Naive thymus-derived CD4-positive, alpha-beta T cell (primary cell): ENCODE measurements at regions not wholly inside any gene's neighbourhood (a gene's known extent, or its start where the extent isn't known, plus 50 kb on each side); places are given as distances from the start of the nearest gene placed in this dataset.

ENCODE experiments used
- ATAC-seq: fragments of 150-1000 bp; cut with Tn5 transposase; 2 replicates; pipeline ENCODE4 v1.10.0; 2021; ENCODE audit warnings: mild to moderate bottlenecking, moderate library complexity
- CTCF ChIA-PET: fragments of 350-600 bp; sonication (Branson Sonifier 250); formaldehyde crosslinking; loops from one replicate; lab custom pipeline; 2021; ENCODE audit warnings: antibody characterized with exemption; lab: Charles Lee
- POLR2A ChIA-PET: fragments of 350-600 bp; sonication (Branson Sonifier 250); formaldehyde crosslinking; loops from one replicate; lab custom pipeline; 2021; ENCODE audit warnings: antibody characterized with exemption, inconsistent platforms; lab: Charles Lee
- DNase-seq, 9 donors: peaks; one replicate each; pipeline versions ENCODE4 v3.0.0 to v3.0.0-alpha.2; 2020 to 2022; ENCODE audit warnings: mixed read lengths in 1 of 9
- H3K27ac ChIP-seq: one replicate; pipeline ENCODE4 v1.7.0; 2013; ENCODE audit warnings: mild to moderate bottlenecking, low read depth, low read length, moderate library complexity
- H3K27me3 ChIP-seq, 2 donors: one replicate each; pipeline ENCODE4 v1.7.0; 2013; ENCODE audit warnings: low read length in 2 of 2, mild to moderate bottlenecking in 2 of 2, moderate library complexity in 2 of 2; ENCODE audit not compliant: control insufficient read depth in 2 of 2, insufficient read depth in 2 of 2
- H3K36me3 ChIP-seq, 3 experiments: 1 replicate in 2 of 3; 2 replicates in 1 of 3; pipeline ENCODE4 v1.7.0; 2013; ENCODE audit warnings: low read length in 3 of 3, mild to moderate bottlenecking in 3 of 3, moderate library complexity in 1 of 3; ENCODE audit not compliant: insufficient read depth in 3 of 3, control insufficient read depth in 2 of 3
- H3K4me1 ChIP-seq, 2 donors: one replicate each; pipeline ENCODE4 v1.7.0; 2013; ENCODE audit warnings: low read length in 2 of 2, mild to moderate bottlenecking in 2 of 2, moderate library complexity in 1 of 2; ENCODE audit not compliant: control insufficient read depth in 2 of 2, insufficient read depth in 2 of 2
- H3K4me3 ChIP-seq: 2 replicates; pipeline ENCODE4 v1.7.0; 2013; ENCODE audit warnings: mild to moderate bottlenecking, low read length
- H3K9me3 ChIP-seq, 3 experiments: 1 replicate in 2 of 3; 2 replicates in 1 of 3; pipeline ENCODE4 v1.7.0; 2013; ENCODE audit warnings: low read length in 3 of 3; ENCODE audit not compliant: control insufficient read depth in 2 of 3
- H3K27ac Mint-ChIP-seq, 9 donors: one replicate each; pipeline ENCODE4 v1.8.0; 2020 to 2022; ENCODE audit warnings: mixed read lengths in 9 of 9, mild to moderate bottlenecking in 8 of 9, moderate library complexity in 5 of 9, inconsistent platforms in 2 of 9
- H3K27me3 Mint-ChIP-seq, 5 donors: one replicate each; pipeline ENCODE4 v1.8.0; 2021 to 2022; ENCODE audit warnings: mixed read lengths in 5 of 5, mild to moderate bottlenecking in 1 of 5
- H3K36me3 Mint-ChIP-seq, 5 donors: one replicate each; pipeline ENCODE4 v1.8.0; 2020 to 2022; ENCODE audit warnings: mixed read lengths in 5 of 5, mild to moderate bottlenecking in 3 of 5, inconsistent platforms in 1 of 5
- H3K4me1 Mint-ChIP-seq, 7 donors: one replicate each; pipeline ENCODE4 v1.8.0; 2020 to 2022; ENCODE audit warnings: mixed read lengths in 7 of 7, mild to moderate bottlenecking in 3 of 7, inconsistent platforms in 1 of 7
- H3K4me3 Mint-ChIP-seq, 10 donors: one replicate each; pipeline ENCODE4 v1.8.0; 2020 to 2022; ENCODE audit warnings: mild to moderate bottlenecking in 10 of 10, mixed read lengths in 10 of 10, moderate library complexity in 6 of 10, inconsistent platforms in 2 of 10
- H3K9me3 Mint-ChIP-seq, 11 donors: one replicate each; pipeline ENCODE4 v1.8.0; 2020 to 2022; ENCODE audit warnings: mixed read lengths in 11 of 11, mild to moderate bottlenecking in 4 of 11, inconsistent platforms in 1 of 11, moderate library complexity in 1 of 11
- intact Hi-C, 2 donors: fragments of 100-400 bp; cut with micrococcal nuclease; formaldehyde crosslinking; loops; one replicate each; pipeline ENCODE4 v1.15.1; 2023

GRCh38 chr2:62587592-62587991 lies 81.6 kb upstream of the TMEM17 start:
- H3K27me3 ChIP-seq = no peaks in the 10 kb centered on the region
- no peak overlapping the region for H3K27ac ChIP-seq
- Mint-ChIP-seq H3K4me1 (no peaks in the 10 kb centered on the region), H3K9me3 (peaks cover 0 to 6% (median 2%) of the 10 kb centered on the region in 11 donors), H3K27me3 (peaks cover 0 to 19% (median 12%) of the 10 kb centered on the region in 5 donors), H3K27ac (no peak overlapping the region), H3K36me3 (no peaks in the 10 kb centered on the region), H3K4me3 (no peak overlapping the region)
- POLR2A ChIA-PET = no interaction called here
- no peak overlapping the region for H3K4me3 ChIP-seq
- no peaks in the 10 kb centered on the region for H3K36me3 ChIP-seq
- DNase-seq (no peak), ATAC-seq (no peak)
- no peaks in the 10 kb centered on the region for H3K4me1 ChIP-seq
- CTCF ChIA-PET = no interaction called here
- intact Hi-C loops = no loop called here
- no peaks in the 10 kb centered on the region for H3K9me3 ChIP-seq

DNA sequence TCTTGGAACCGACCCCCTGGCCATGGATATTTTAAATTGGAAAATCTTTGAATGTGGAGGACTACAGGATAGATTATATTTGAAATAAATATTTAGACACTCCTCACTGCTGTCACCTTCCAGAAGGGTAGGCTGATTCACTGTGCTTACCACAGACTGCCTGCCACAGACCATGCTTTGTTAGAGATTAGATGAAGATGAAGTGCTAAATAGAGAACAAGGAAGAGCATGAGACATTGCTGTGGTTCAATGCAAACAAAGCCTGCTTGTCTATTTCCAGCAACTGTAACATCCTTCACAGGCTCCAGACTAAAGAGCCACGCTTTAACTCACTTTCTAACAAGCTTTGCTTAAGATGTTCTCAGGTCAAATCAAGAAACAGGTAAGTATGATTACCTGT lies 81.0 kb upstream of the TMEM17 start:
- H3K36me3 ChIP-seq = no peaks in the 10 kb centered on the region
- no peaks in the 10 kb centered on the region for H3K27me3 ChIP-seq
- H3K4me3 ChIP-seq = no peak overlapping the region
- H3K9me3 ChIP-seq = no peaks in the 10 kb centered on the region
- DNase-seq (no peak), ATAC-seq (no peak)
- H3K27ac ChIP-seq = no peak overlapping the region
- Mint-ChIP-seq H3K9me3 (peaks cover 0 to 9% (median 2%) of the 10 kb centered on the region in 11 donors), H3K27ac (no peak overlapping the region), H3K36me3 (no peaks in the 10 kb centered on the region), H3K4me1 (no peaks in the 10 kb centered on the region), H3K4me3 (no peak overlapping the region), H3K27me3 (peaks cover 0 to 19% (median 12%) of the 10 kb centered on the region in 5 donors)
- POLR2A ChIA-PET = no interaction called here
- H3K4me1 ChIP-seq = no peaks in the 10 kb centered on the region
- intact Hi-C loops = no loop called here
- CTCF ChIA-PET = no interaction called here

- H3K4me3 Mint-ChIP-seq = no peak overlapping the region
- ATAC-seq (no peak), DNase-seq (no peak)
- H3K27ac Mint-ChIP-seq = no peak overlapping the region
- no peaks in the 10 kb centered on the region for H3K4me1 Mint-ChIP-seq
- no peaks in the 10 kb centered on the region for H3K36me3 ChIP-seq
- ChIA-PET POLR2A (no interaction called here), CTCF (no interaction called here)
- no peaks in the 10 kb centered on the region for H3K9me3 ChIP-seq
- no peaks in the 10 kb centered on the region for H3K4me1 ChIP-seq
- intact Hi-C loops = no loop called here
- no peak overlapping the region for H3K4me3 ChIP-seq
- H3K9me3 Mint-ChIP-seq = peaks cover 0 to 6% (median 1%) of the 10 kb centered on the region in 11 donors
- H3K36me3 Mint-ChIP-seq = no peaks in the 10 kb centered on the region
- H3K27me3 Mint-ChIP-seq = peaks cover 5 to 15% (median 7%) of the 10 kb centered on the region in 5 donors
- no peaks in the 10 kb centered on the region for H3K27me3 ChIP-seq
- no peak overlapping the region for H3K27ac ChIP-seq
These were observed 73.0 kb upstream of the TMEM17 start for GRCh38 chr2:62578803-62579640.

DNA sequence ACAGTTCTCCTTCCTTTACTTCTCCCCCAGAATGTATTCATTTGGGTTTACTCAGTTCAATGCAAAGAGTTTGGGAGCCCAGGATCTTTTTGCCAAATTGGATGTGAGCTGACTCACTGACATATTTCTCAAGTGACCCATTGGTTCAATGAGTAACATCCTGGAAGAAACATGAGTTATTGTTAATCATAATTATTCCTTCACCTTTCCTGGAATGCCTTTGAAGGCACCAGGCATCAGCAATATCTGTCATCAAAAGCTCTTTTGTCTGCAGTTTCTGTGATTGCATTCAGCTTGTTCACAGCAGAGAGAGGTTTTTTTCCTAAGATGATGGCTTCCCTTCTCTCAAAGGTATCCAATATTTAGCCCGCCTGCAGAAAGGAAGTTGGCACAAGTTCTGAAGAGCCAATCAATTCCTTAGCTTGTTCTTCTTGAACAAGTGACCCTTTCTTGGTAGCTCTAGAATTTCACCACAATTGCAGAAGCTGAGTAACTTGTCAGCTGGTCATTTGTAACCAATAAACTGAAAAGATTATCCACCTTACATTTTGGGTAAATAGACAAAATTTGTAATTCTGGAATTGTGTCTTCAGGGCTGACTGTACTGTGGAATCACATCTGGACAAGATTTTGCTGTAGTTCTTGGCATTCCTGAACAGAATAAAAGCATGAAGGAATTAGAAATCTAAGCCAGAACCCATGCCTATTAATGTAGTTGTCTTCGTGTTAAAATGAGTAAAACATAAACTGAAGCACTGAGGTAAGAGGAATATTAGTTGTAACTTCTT lies 72.2 kb upstream of the TMEM17 start:
- no peaks in the 10 kb centered on the region for H3K27me3 ChIP-seq
- ATAC-seq = no peak
- H3K27ac Mint-ChIP-seq = no peak overlapping the region

DNA sequence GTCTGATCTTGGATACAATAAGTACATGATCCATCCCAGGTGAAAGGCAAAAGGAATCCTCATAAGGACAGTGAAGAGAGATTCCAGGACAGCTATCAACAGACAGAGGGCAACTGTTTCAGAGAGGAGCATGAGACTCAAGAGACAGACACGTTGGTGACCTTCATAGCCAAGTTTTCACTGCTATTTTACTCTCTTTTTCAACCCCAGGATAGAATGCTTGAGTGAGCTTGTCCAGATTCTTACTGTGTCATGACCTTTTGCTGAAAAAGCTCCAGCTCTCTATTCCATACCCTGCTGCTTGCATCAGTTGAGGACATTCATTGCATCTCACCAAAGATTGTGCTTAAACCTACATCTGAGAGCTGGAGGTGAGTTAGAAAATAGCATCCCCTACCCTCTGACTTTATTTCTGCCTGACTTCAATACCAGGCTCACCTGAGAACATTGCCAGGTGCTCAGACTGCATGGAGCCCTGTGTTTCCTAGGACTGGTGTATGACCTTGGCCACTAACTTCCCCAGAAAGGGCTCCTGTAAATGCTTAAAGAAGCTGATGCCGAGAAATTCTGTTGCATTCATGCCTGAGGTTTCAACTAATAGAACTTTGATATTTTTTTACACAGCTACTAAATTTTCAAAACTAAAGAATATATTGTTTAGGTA lies 70.4 kb upstream of the TMEM17 start:
- no peaks in the 10 kb centered on the region for H3K27me3 ChIP-seq
- DNase-seq (no peak), ATAC-seq (no peak)
- ChIA-PET POLR2A (no interaction called here), CTCF (no interaction called here)
- peaks cover 0 to 2% (median 0%) of the 10 kb centered on the region in 11 donors for H3K9me3 Mint-ChIP-seq
- H3K4me3 ChIP-seq = no peak overlapping the region
- intact Hi-C loops = no loop called here
- no peaks in the 10 kb centered on the region for H3K9me3 ChIP-seq
- H3K4me3 Mint-ChIP-seq = no peak overlapping the region
- no peak overlapping the region for H3K27ac Mint-ChIP-seq
- no peaks in the 10 kb centered on the region for H3K4me1 ChIP-seq
- H3K27me3 Mint-ChIP-seq = peaks cover 20 to 36% (median 28%) of the 10 kb centered on the region in 5 donors
- no peaks in the 10 kb centered on the region for H3K36me3 ChIP-seq
- H3K27ac ChIP-seq = no peak overlapping the region
- no peaks in the 10 kb centered on the region for H3K36me3 Mint-ChIP-seq
- no peaks in the 10 kb centered on the region for H3K4me1 Mint-ChIP-seq

More for the DNA sequence above, 72.2 kb upstream of the TMEM17 start:
- Histone ChIP-seq H3K4me3 (no peak overlapping the region), H3K9me3 (no peaks in the 10 kb centered on the region), H3K4me1 (no peaks in the 10 kb centered on the region), H3K36me3 (no peaks in the 10 kb centered on the region), H3K27ac (no peak overlapping the region)
- Mint-ChIP-seq H3K4me3 (no peak overlapping the region), H3K9me3 (peaks cover 0 to 6% (median 1%) of the 10 kb centered on the region in 11 donors), H3K4me1 (no peaks in the 10 kb centered on the region), H3K36me3 (no peaks in the 10 kb centered on the region), H3K27me3 (peaks cover 8 to 21% (median 11%) of the 10 kb centered on the region in 5 donors)
- no peak for DNase-seq
- POLR2A ChIA-PET = no interaction called here
- intact Hi-C loops = no loop called here
- CTCF ChIA-PET = no interaction called here

GRCh38 chr2:62573936-62574335 lies 67.9 kb upstream of the TMEM17 start:
- Histone ChIP-seq H3K9me3 (no peaks in the 10 kb centered on the region), H3K4me3 (no peak overlapping the region), H3K27ac (no peak overlapping the region), H3K4me1 (no peaks in the 10 kb centered on the region), H3K27me3 (no peaks in the 10 kb centered on the region), H3K36me3 (no peaks in the 10 kb centered on the region)
- no peak for DNase-seq
- Mint-ChIP-seq H3K4me1 (peaks cover 0 to 2% (median 0%) of the 10 kb centered on the region in 7 donors), H3K27me3 (peaks cover 29 to 55% (median 42%) of the 10 kb centered on the region in 5 donors), H3K27ac (no peak overlapping the region), H3K9me3 (peaks cover 0 to 2% (median 0%) of the 10 kb centered on the region in 11 donors), H3K36me3 (no peaks in the 10 kb centered on the region), H3K4me3 (no peak overlapping the region)
- POLR2A ChIA-PET = no interaction called here
- no peak for ATAC-seq
- CTCF ChIA-PET = no interaction called here
- intact Hi-C loops = no loop called here
